ENCODE measurements at regions not wholly inside any gene's neighbourhood (a gene's known extent, or its start where the extent isn't known, plus 50 kb on each side); places are given as distances from the start of the nearest gene placed in this dataset.
A peak's percentile ranks its signal among the peaks of the same experiment; 100 is the strongest.

DNA sequence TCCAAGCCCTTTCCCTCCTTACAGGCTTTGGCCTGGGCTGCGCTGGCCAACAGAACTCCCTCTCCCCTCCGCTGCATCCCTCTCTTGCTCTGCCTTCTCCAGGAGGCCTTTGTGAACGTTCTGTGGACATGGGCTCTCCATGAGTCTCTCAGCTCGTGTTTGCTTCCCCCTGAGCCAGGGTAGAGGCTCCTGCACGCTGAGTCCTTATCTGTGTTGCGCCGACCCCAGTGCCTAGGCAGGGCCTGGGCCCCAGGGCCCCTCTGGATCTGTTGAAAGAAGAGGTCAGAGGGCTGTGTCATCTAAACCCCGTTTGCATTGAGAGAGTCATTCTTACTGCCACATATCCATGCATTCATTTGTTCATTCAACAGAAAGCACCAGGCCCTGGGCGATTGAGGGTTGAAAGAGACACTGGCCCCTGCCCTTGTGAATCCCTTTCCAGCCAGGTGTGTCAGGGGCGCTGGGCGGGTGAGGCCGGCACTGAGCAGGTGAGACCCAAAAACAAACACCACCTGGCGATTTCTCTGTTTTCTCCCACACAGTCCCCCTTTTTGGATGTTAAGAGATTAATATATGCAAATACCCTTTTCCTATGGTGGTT lies 111.2 kb upstream of the IER5L start:
- H3K27me3 ChIP-seq: no peaks in the 10 kb centered on the region
- TF ChIP-seq, protein P1, sequence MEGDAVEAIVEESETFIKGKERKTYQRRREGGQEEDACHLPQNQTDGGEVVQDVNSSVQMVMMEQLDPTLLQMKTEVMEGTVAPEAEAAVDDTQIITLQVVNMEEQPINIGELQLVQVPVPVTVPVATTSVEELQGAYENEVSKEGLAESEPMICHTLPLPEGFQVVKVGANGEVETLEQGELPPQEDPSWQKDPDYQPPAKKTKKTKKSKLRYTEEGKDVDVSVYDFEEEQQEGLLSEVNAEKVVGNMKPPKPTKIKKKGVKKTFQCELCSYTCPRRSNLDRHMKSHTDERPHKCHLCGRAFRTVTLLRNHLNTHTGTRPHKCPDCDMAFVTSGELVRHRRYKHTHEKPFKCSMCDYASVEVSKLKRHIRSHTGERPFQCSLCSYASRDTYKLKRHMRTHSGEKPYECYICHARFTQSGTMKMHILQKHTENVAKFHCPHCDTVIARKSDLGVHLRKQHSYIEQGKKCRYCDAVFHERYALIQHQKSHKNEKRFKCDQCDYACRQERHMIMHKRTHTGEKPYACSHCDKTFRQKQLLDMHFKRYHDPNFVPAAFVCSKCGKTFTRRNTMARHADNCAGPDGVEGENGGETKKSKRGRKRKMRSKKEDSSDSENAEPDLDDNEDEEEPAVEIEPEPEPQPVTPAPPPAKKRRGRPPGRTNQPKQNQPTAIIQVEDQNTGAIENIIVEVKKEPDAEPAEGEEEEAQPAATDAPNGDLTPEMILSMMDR (IDR thresholded peaks at IDR 0.05): no peak
- H3K27ac ChIP-seq: no peak overlapping the region
- DNase-seq: peak in 2 of 6 donors; percentile 8 to 55
- H3K4me3 ChIP-seq: no peak overlapping the region
- no peaks in the 10 kb centered on the region for H3K36me3 ChIP-seq
- H3K9me3 ChIP-seq: no peaks in the 10 kb centered on the region
- intact Hi-C loops (cut with DNase I): no loop called here
- WGBS, 2 donors: 49 to 55% methylated on average over 13 of the region's 13 CpGs
- no peaks in the 10 kb centered on the region for H3K4me1 ChIP-seq
- no peak for FAIRE-seq
- peak in 1 of 4 donors; percentile 75 for ATAC-seq

DNA sequence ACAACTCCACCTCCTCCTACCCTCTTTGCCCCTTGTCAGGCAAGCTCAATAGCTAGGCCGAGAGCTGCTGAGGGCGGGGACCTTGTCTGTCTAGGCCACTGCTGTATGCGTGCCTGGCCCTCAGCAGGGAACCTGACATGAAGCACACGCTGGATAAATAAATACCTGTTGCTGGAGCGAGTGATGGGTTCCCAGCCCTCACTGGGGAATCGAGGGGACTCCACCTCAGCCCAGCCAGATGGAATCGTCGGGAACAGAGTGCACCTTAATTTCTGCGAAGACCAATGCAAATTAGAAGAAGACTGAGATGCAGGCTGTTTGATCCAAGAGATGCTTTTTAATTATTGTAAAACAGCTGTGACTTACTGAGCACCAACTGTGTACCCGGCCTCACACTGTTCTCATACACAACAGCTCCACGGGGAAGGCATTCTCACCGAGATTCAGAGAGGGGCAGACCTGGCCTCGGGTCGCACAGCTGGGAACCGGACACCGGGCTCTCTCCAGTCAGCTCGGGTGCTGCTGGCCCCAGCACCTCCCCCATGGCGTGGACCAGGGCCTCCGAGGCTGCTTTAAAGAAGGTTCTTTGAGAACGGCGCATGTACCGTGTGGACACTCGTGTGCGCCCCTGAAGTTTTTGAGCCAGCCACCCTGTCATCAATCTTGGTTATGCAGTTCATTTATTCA lies 109.7 kb upstream of the IER5L start:
- no peak for FAIRE-seq
- 73 to 78% methylated on average over 24 of the region's 24 CpGs for WGBS, 2 donors
- Histone ChIP-seq H3K4me1 (peaks cover 0 to 2% (median 0%) of the 10 kb centered on the region in 3 donors), H3K27ac (no peak overlapping the region), H3K36me3 (no peaks in the 10 kb centered on the region), H3K9me3 (no peaks in the 10 kb centered on the region), H3K27me3 (no peaks in the 10 kb centered on the region), H3K4me3 (no peak overlapping the region)
- intact Hi-C loops (cut with DNase I): no loop called here
- TF ChIP-seq, protein P1 (IDR thresholded peaks at IDR 0.05): no peak
- ATAC-seq: no peak
- DNase-seq: peak in 2 of 6 donors; percentile 7 to 45

DNA sequence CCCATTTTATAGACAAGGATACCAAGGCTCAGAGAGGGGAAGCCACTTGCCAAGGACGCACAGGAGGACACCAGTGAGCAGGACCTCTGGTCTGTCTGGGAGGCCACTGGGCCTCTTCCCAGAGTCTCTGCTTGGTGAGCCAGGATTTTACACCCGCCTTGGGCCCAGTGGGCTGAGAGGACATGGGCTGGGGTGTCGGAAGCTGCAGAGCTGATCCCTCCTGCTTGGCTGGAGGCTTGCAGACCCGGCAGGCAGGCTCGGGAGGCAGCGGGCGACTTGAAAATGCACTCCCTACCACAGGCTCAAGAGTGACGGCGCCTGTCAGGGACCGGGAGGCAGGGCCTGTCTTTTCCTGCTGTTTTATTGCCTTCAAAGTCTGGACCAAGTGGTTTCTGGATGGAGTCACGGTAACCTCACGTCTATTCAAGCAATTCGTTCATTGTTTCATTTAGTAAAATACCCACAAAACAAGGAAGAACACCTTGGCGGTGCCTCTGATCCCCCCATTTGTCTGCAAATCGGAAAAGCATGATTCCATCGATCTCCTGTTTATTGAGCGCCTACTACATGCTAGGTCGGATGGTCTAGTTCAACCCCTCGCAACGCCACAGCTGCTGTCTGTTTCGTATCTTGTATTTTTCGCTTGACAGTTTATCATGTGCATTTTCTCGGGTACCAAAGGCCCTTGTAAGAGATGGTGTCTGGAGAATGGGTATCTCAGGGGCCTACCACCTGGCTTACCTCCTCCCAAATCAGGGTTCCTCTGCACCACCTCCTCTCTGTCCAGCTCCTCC lies 108.1 kb upstream of the IER5L start:
- DNase-seq: peak in 1 of 6 donors; percentile 5
- H3K36me3 ChIP-seq: no peaks in the 10 kb centered on the region

DNA sequence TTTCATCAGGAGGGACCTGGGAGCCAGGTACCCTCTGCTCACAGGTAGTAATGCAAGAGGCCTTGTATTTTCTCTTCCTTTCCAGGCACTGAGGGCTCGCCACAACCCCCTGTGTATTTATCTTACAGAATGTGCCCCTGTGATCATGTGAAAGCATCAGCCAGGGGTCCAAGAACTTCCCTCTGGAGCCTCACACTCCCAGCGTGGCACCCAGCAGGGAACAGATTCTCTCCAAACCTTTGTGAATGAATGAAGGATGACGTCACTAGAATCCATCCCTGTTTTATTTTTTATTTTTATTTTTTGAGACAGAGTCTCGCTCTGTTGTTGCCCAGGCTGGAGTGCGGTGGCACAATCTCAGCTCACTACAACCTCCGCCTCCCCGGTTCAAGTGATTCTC lies 107.3 kb upstream of the IER5L start:
- FAIRE-seq (no peak), DNase-seq (no peak)
- 93% methylated on average over 7 of the region's 7 CpGs for WGBS, 2 donors

More for the DNA sequence above, 108.1 kb upstream of the IER5L start:
- peaks cover 0 to 2% (median 0%) of the 10 kb centered on the region in 3 donors for H3K4me1 ChIP-seq
- H3K4me3 ChIP-seq: no peak overlapping the region
- H3K9me3 ChIP-seq: no peaks in the 10 kb centered on the region
- intact Hi-C loops (cut with DNase I): no loop called here
- TF ChIP-seq, protein P1 (IDR thresholded peaks at IDR 0.05): no peak
- ATAC-seq: no peak
- H3K27me3 ChIP-seq: no peaks in the 10 kb centered on the region
- WGBS, 2 donors: 86 to 95% methylated on average over 23 of the region's 23 CpGs
- no peak overlapping the region for H3K27ac ChIP-seq
- no peak for FAIRE-seq

More for the DNA sequence above, 107.3 kb upstream of the IER5L start:
- Histone ChIP-seq H3K27ac (no peak overlapping the region), H3K4me3 (no peak overlapping the region), H3K4me1 (peaks cover 0 to 2% (median 0%) of the 10 kb centered on the region in 3 donors), H3K27me3 (no peaks in the 10 kb centered on the region), H3K9me3 (no peaks in the 10 kb centered on the region), H3K36me3 (no peaks in the 10 kb centered on the region)
- intact Hi-C loops (cut with DNase I): no loop called here
- TF ChIP-seq, protein P1 (IDR thresholded peaks at IDR 0.05): no peak
- ATAC-seq: no peak
